HG03045 (cell line): ENCODE measurements at regions not wholly inside any gene's neighbourhood (a gene's known extent, or its start where the extent isn't known, plus 50 kb on each side); places are given as distances from the start of the nearest gene placed in this dataset.
"Not testable (repeated sequence)": the region's sequence is repeated elsewhere in the genome, so short reads cannot be mapped to it uniquely, and the experiment has no call there.

Experiments
- ATAC-seq: cut with Tn5 transposase; IDR thresholded peaks from one replicate; pipeline ENCODE4 v1.9.1; 2021; ENCODE audit warnings: mild to moderate bottlenecking, moderate library complexity; ENCODE audit not compliant: unreplicated experiment

GRCh38 chr5:89869346-89869745 lies 540.2 kb downstream of the CETN3 start:
- ATAC-seq: no peak

- no peak for ATAC-seq
These were observed 543.1 kb downstream of the CETN3 start for GRCh38 chr5:89866410-89866809.

- no peak for ATAC-seq
These were observed 544.6 kb downstream of the CETN3 start for GRCh38 chr5:89864941-89865340.

- no peak for ATAC-seq
These were observed 551.8 kb downstream of the CETN3 start for GRCh38 chr5:89857790-89858189.

GRCh38 chr5:89855417-89855816 lies 554.1 kb downstream of the CETN3 start:
- ATAC-seq: no peak

GRCh38 chr5:89851911-89852310 lies 557.6 kb downstream of the CETN3 start:
- no peak for ATAC-seq

GRCh38 chr5:89850513-89850865 lies 559.1 kb downstream of the CETN3 start:
- peak; percentile 51 for ATAC-seq

GRCh38 chr5:89849830-89850512 lies 559.6 kb downstream of the CETN3 start:
- ATAC-seq: peak; percentile 70

- no peak for ATAC-seq
These were observed 561.8 kb downstream of the CETN3 start for GRCh38 chr5:89847743-89848142.

GRCh38 chr5:89844548-89844947 lies 565.0 kb downstream of the CETN3 start:
- ATAC-seq: no peak

- no peak for ATAC-seq
These were observed 567.0 kb downstream of the CETN3 start for GRCh38 chr5:89842531-89842930.

- no peak for ATAC-seq
These were observed 568.6 kb downstream of the CETN3 start for GRCh38 chr5:89840906-89841305.

- ATAC-seq: no peak
These were observed 578.9 kb downstream of the CETN3 start for GRCh38 chr5:89830691-89831090.

GRCh38 chr5:89827960-89828359 lies 581.6 kb downstream of the CETN3 start:
- no peak for ATAC-seq

- ATAC-seq: no peak
These were observed 582.2 kb downstream of the CETN3 start for GRCh38 chr5:89827359-89827758.

- ATAC-seq: no peak
These were observed 582.6 kb downstream of the CETN3 start for GRCh38 chr5:89826938-89827337.

GRCh38 chr5:89823046-89823445 lies 586.5 kb downstream of the CETN3 start:
- no peak for ATAC-seq

GRCh38 chr5:89817841-89818240 lies 591.7 kb downstream of the CETN3 start:
- ATAC-seq: no peak

GRCh38 chr5:89816038-89816437 lies 593.5 kb downstream of the CETN3 start:
- no peak for ATAC-seq

- ATAC-seq: not testable (repeated sequence)
These were observed 608.8 kb downstream of the CETN3 start for GRCh38 chr5:89800735-89801134.

- ATAC-seq: not testable (repeated sequence)
These were observed 615.1 kb downstream of the CETN3 start for GRCh38 chr5:89794504-89794903.

- not testable (repeated sequence) for ATAC-seq
These were observed 629.8 kb downstream of the CETN3 start for GRCh38 chr5:89779734-89780133.

- no peak for ATAC-seq
These were observed 631.8 kb downstream of the CETN3 start for GRCh38 chr5:89777758-89778157.
